GM23338 (cell line): ENCODE measurements at regions not wholly inside any gene's neighbourhood (a gene's known extent, or its start where the extent isn't known, plus 50 kb on each side); places are given as distances from the start of the nearest gene placed in this dataset.
A peak's percentile ranks its signal among the peaks of the same experiment; 100 is the strongest.

Experiments used
- ATAC-seq: fragments of 200-7000 bp; cut with Tn5 transposase; 3 replicates; pipeline ENCODE4 v1.9.1; 2020
- DNase-seq: peaks from one replicate; pipeline ENCODE4 v3.0.0-alpha.2; 2015; ENCODE audit warnings: low spot score
- H2AFZ ChIP-seq: fragments of 200-600 bp; sonication (generic); 2 replicates; pipeline ENCODE4 v1.8.0; 2016; ENCODE audit warnings: antibody characterized with exemption, mild to moderate bottlenecking, moderate library complexity
- H3F3A ChIP-seq: fragments of 200-600 bp; sonication (generic); replicated peaks from 2 replicates; pipeline ENCODE4 v1.8.0; 2017; ENCODE audit warnings: antibody characterized with exemption, mixed run types, low read depth
- H3K27ac ChIP-seq: fragments of 200-600 bp; sonication (generic); 2 replicates; pipeline ENCODE4 v1.6.1; 2016; ENCODE audit warnings: low read depth
- H3K27me3 ChIP-seq: fragments of 200-600 bp; sonication (generic); 2 replicates; pipeline ENCODE4 v1.8.0; 2016; ENCODE audit warnings: mild to moderate bottlenecking, mixed run types, moderate library complexity; ENCODE audit not compliant: insufficient read depth
- H3K36me3 ChIP-seq: fragments of 200-600 bp; sonication (generic); 2 replicates; pipeline ENCODE4 v1.8.0; 2016; ENCODE audit warnings: mild to moderate bottlenecking; ENCODE audit not compliant: insufficient read depth
- H3K4me1 ChIP-seq: fragments of 200-600 bp; sonication (generic); 2 replicates; pipeline ENCODE4 v1.8.0; 2016; ENCODE audit warnings: mild to moderate bottlenecking, moderate library complexity; ENCODE audit not compliant: insufficient read depth
- H3K4me2 ChIP-seq: fragments of 200-600 bp; sonication (generic); 2 replicates; pipeline ENCODE4 v1.7.1; 2017; ENCODE audit warnings: mixed run types
- H3K4me3 ChIP-seq: fragments of 200-600 bp; sonication (generic); 2 replicates; pipeline ENCODE4 v1.6.1; 2016; ENCODE audit warnings: mixed run types
- H3K79me2 ChIP-seq: fragments of 200-600 bp; sonication (generic); replicated peaks from 2 replicates; pipeline ENCODE4 v1.8.0; 2017; ENCODE audit warnings: mild to moderate bottlenecking; ENCODE audit not compliant: insufficient read depth
- H3K9me2 ChIP-seq: fragments of 200-600 bp; sonication (generic); 2 replicates; pipeline ENCODE4 v1.8.0; 2017; ENCODE audit not compliant: insufficient read depth
- H4K20me1 ChIP-seq: fragments of 200-600 bp; sonication (generic); replicated peaks from 2 replicates; pipeline ENCODE4 v1.8.0; 2017; ENCODE audit warnings: mild to moderate bottlenecking; ENCODE audit not compliant: insufficient read depth
- H3K27ac Mint-ChIP-seq: 2 replicates; pipeline ENCODE4 v1.8.0; 2020; ENCODE audit warnings: inconsistent platforms, mild to moderate bottlenecking, moderate library complexity, mixed read lengths
- H3K27me3 Mint-ChIP-seq: 3 replicates; pipeline ENCODE4 v1.8.0; 2022; ENCODE audit warnings: low read depth, mild to moderate bottlenecking, moderate library complexity, mixed read lengths, inconsistent platforms; ENCODE audit not compliant: insufficient read depth, poor library complexity
- H3K36me3 Mint-ChIP-seq: 3 replicates; pipeline ENCODE4 v1.8.0; 2021; ENCODE audit warnings: low read depth, mild to moderate bottlenecking, inconsistent platforms, moderate library complexity, mixed read lengths
- H3K4me1 Mint-ChIP-seq: 3 replicates; pipeline ENCODE4 v1.8.0; 2020; ENCODE audit warnings: mild to moderate bottlenecking, inconsistent platforms, mixed read lengths
- H3K4me3 Mint-ChIP-seq: 3 replicates; pipeline ENCODE4 v1.8.0; 2021; ENCODE audit warnings: moderate library complexity, mild to moderate bottlenecking, inconsistent platforms, mixed read lengths
- H3K9me3 Mint-ChIP-seq: 3 replicates; pipeline ENCODE4 v1.8.0; 2020; ENCODE audit warnings: moderate library complexity, mild to moderate bottlenecking, inconsistent platforms, mixed read lengths
- CREB1 ChIP-seq: fragments of 250-450 bp; sonication (Bioruptor Pico); IDR thresholded peaks from 2 replicates; pipeline ENCODE4 v1.5.0; 2020; ENCODE audit warnings: low read depth, mild to moderate bottlenecking, moderate library complexity
- CTCF ChIP-seq, 2 experiments: fragments of 200-600 bp in 1 of 2; sonication (generic) in 1 of 2; conservative IDR thresholded peaks; 2 replicates each; pipeline versions ENCODE4 v1.5.1 to v1.6.1; 2016 to 2017; ENCODE audit warnings: antibody characterized with exemption in 2 of 2, low read depth in 2 of 2, mild to moderate bottlenecking in 2 of 2, moderate library complexity in 1 of 2
- ETS1 ChIP-seq: IDR thresholded peaks from 2 replicates; pipeline ENCODE4 v1.6.1; 2016; ENCODE audit warnings: antibody characterized with exemption
- EZH2 ChIP-seq: fragments of 200-600 bp; sonication (generic); IDR thresholded peaks from one replicate; pipeline ENCODE4 v1.8.0; 2017; ENCODE audit warnings: antibody characterized with exemption, mild to moderate bottlenecking, low read depth; ENCODE audit not compliant: unreplicated experiment
- JUNB ChIP-seq: IDR thresholded peaks from one replicate; pipeline ENCODE4 v1.6.1; 2016; ENCODE audit warnings: antibody characterized with exemption; ENCODE audit not compliant: unreplicated experiment
- NANOG ChIP-seq: IDR thresholded peaks from 2 replicates; pipeline ENCODE4 v1.6.1; 2016; ENCODE audit warnings: antibody characterized with exemption, borderline replicate concordance
- POLR2AphosphoS5 ChIP-seq: IDR thresholded peaks from 2 replicates; pipeline ENCODE4 v1.6.1; 2016; ENCODE audit warnings: antibody characterized with exemption, low read depth
- REST ChIP-seq: IDR thresholded peaks from one replicate; pipeline ENCODE4 v1.6.1; 2018; ENCODE audit warnings: antibody characterized with exemption; ENCODE audit not compliant: unreplicated experiment
- STAT1 ChIP-seq: IDR thresholded peaks from one replicate; pipeline ENCODE4 v1.6.1; 2016; ENCODE audit warnings: antibody characterized with exemption; ENCODE audit not compliant: unreplicated experiment
- ZNF114 ChIP-seq: fragments of 250-450 bp; sonication (Bioruptor Pico); IDR thresholded peaks from 2 replicates; pipeline ENCODE4 v1.5.0; 2020; ENCODE audit warnings: mild to moderate bottlenecking, moderate library complexity
- ZNF331 ChIP-seq: fragments of 250-450 bp; sonication (Bioruptor Pico); IDR thresholded peaks from 2 replicates; pipeline ENCODE4 v1.5.0; 2020; ENCODE audit warnings: low read depth, mild to moderate bottlenecking, moderate library complexity

GRCh38 chr7:17593819-17594419 is 295.5 kb downstream of the AHR start:
- ATAC-seq: no peak
- H3K4me3 Mint-ChIP-seq: no peak overlapping the region
- H3K36me3 Mint-ChIP-seq: no peaks in the 10 kb centered on the region
- Histone ChIP-seq H3K4me2 (no peak overlapping the region), H3K9me2 (no peaks in the 10 kb centered on the region), H3K27ac (no peak overlapping the region), H3K27me3 (no peaks in the 10 kb centered on the region), H3K4me3 (no peak overlapping the region), H3K36me3 (no peaks in the 10 kb centered on the region; the same call in 1 of the 2 replicates), H3K4me1 (no peaks in the 10 kb centered on the region), H3K79me2 (no peaks in the 10 kb centered on the region), H2AFZ (no peak overlapping the region), H4K20me1 (no peaks in the 10 kb centered on the region), H3F3A (no peaks in the 10 kb centered on the region)
- H3K27ac Mint-ChIP-seq: no peak overlapping the region; the same call in 1 of the 2 replicates
- DNase-seq: peak; percentile 3
- H3K9me3 Mint-ChIP-seq: no peaks in the 10 kb centered on the region
- no peak for TF ChIP-seq ETS1
- TF ChIP-seq EZH2: no peak
- TF ChIP-seq ZNF114 (CRISPR knock-in tag): no peak
- no peak for TF ChIP-seq REST
- TF ChIP-seq JUNB: no peak
- H3K27me3 Mint-ChIP-seq: no peaks in the 10 kb centered on the region
- H3K4me1 Mint-ChIP-seq: no peaks in the 10 kb centered on the region

- no peaks in the 10 kb centered on the region for H3K36me3 Mint-ChIP-seq
- H3K4me3 Mint-ChIP-seq: no peak overlapping the region
- ATAC-seq (no peak), DNase-seq (no peak)
- no peaks in the 10 kb centered on the region for H3K27me3 Mint-ChIP-seq
- H3K27ac Mint-ChIP-seq: no peak overlapping the region
- Histone ChIP-seq H3K79me2 (no peaks in the 10 kb centered on the region), H3K27ac (no peak overlapping the region), H2AFZ (no peak overlapping the region), H3K4me3 (no peak overlapping the region), H3K4me1 (0 out of 2 replicates have a peak, but pooled peaks cover 3% of the 10 kb centered on the region), H3K9me2 (no peaks in the 10 kb centered on the region), H3K4me2 (no peak overlapping the region), H3K36me3 (no peaks in the 10 kb centered on the region; the same call in 1 of the 2 replicates), H3F3A (no peaks in the 10 kb centered on the region), H4K20me1 (no peaks in the 10 kb centered on the region), H3K27me3 (no peaks in the 10 kb centered on the region)
- no peaks in the 10 kb centered on the region for H3K9me3 Mint-ChIP-seq
- H3K4me1 Mint-ChIP-seq: no peaks in the 10 kb centered on the region
- TF ChIP-seq POLR2AphosphoS5 (no peak), NANOG (no peak), CTCF (conservative IDR thresholded peaks at IDR 0.05; ENCODE audit: low read depth in 2 of 2) (no peak), ZNF331 (CRISPR knock-in tag) (no peak), EZH2 (no peak), STAT1 (no peak), ZNF114 (CRISPR knock-in tag) (no peak), REST (no peak), CREB1 (CRISPR knock-in tag) (no peak)
Measured at GRCh38 chr7:17595546-17595945, 297.1 kb downstream of the AHR start.
